NCI-H524 (cell line): ENCODE measurements at regions not wholly inside any gene's neighbourhood (a gene's known extent, or its start where the extent isn't known, plus 50 kb on each side); places are given as distances from the start of the nearest gene placed in this dataset.
A peak's percentile ranks its signal among the peaks of the same experiment; 100 is the strongest.

Source experiments
- DNase-seq, 2 experiments: peaks; one replicate each; lab custom pipeline; 2025; lab: John Stamatoyannopoulos, UW

GRCh38 chr1:51025374-51025773, 55.3 kb downstream of the CDKN2C start:
- no peak for DNase-seq

- DNase-seq, result no peak
Observed at GRCh38 chr1:51032936-51033335, 62.9 kb downstream of the CDKN2C start.

GRCh38 chr1:51044199-51044598, 57.8 kb upstream of the C1orf185 start:
- peak in 1 of 2 experiments; percentile 23 for DNase-seq

- DNase-seq, result peak in 1 of 2 experiments; percentile 15
Observed at GRCh38 chr1:51044834-51045233, 57.2 kb upstream of the C1orf185 start.

- DNase-seq, result no peak
Observed at GRCh38 chr1:51048021-51048420, 54.0 kb upstream of the C1orf185 start.

- no peak for DNase-seq
Observed at GRCh38 chr1:51048670-51049069, 53.4 kb upstream of the C1orf185 start.
